HL-60 (cell line): ENCODE measurements at regions not wholly inside any gene's neighbourhood (a gene's known extent, or its start where the extent isn't known, plus 50 kb on each side); places are given as distances from the start of the nearest gene placed in this dataset.

Experiments
- DNase-seq, 2 experiments: peaks; one replicate each; pipeline ENCODE4 v3.0.0-alpha.2; 2010 to 2020; ENCODE audit warnings: low read depth in 1 of 2, low spot score in 1 of 2
- H3K27ac ChIP-seq: fragments of 250-450 bp; sonication (Bioruptor Pico); replicated peaks from 2 replicates; pipeline ENCODE4 v1.5.1; 2020; ENCODE audit warnings: mild to moderate bottlenecking, moderate library complexity
- H3K27me3 ChIP-seq: fragments of 250-450 bp; sonication (Bioruptor Pico); 2 replicates; pipeline ENCODE4 v1.5.1; 2021; ENCODE audit warnings: mild to moderate bottlenecking, moderate library complexity; ENCODE audit not compliant: insufficient read depth, poor library complexity, severe bottlenecking
- H3K4me3 ChIP-seq: replicated peaks from 2 replicates; pipeline ENCODE4 v1.5.1; 2011; ENCODE audit warnings: mild to moderate bottlenecking, control low read depth, low read length; ENCODE audit not compliant: insufficient read depth
- GABPA ChIP-seq: IDR thresholded peaks from 2 replicates; pipeline ENCODE4 v1.6.1; 2012; ENCODE audit warnings: low read depth
- POLR2AphosphoS5 ChIP-seq: IDR thresholded peaks from 2 replicates; pipeline ENCODE4 v1.6.1; 2012; ENCODE audit warnings: low read depth
- SPI1 ChIP-seq: IDR thresholded peaks from 2 replicates; pipeline ENCODE4 v1.6.1; 2012; ENCODE audit warnings: low read depth, mild to moderate bottlenecking, borderline replicate concordance
- TF ChIP-seq, protein P1 (sequence below): IDR thresholded peaks from one replicate; pipeline ENCODE4 v1.5.1; 2011; ENCODE audit warnings: low read length, control low read depth, inconsistent platforms; ENCODE audit not compliant: insufficient read depth
- TF ChIP-seq, protein P2 (sequence below): IDR thresholded peaks from 2 replicates; pipeline ENCODE4 v1.6.1; 2012; ENCODE audit warnings: low read depth; ENCODE audit not compliant: insufficient replicate concordance

DNA sequence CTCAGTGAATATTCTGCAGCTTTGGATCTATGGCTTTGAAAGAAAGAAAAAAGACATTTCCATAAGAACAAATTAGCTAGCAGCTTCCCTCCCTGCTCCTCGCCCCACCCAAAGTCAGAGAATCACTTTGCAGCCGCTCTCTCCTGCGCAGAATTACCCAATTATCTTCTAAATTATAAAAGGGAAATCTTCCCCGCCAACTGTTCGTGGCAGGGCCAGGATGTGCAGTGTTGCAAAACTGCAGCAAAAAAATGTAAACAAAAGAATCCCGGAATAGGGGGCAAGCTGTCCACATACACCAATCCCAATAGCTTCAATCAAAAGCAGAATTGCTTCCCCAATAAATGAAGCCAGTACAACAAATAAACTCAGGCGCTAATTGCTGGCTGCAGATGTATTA is 510.6 kb downstream of the RBFOX1 start:
- TF ChIP-seq GABPA (no peak), SPI1 (no peak), POLR2AphosphoS5 (no peak)
- TF ChIP-seq, protein P1, sequence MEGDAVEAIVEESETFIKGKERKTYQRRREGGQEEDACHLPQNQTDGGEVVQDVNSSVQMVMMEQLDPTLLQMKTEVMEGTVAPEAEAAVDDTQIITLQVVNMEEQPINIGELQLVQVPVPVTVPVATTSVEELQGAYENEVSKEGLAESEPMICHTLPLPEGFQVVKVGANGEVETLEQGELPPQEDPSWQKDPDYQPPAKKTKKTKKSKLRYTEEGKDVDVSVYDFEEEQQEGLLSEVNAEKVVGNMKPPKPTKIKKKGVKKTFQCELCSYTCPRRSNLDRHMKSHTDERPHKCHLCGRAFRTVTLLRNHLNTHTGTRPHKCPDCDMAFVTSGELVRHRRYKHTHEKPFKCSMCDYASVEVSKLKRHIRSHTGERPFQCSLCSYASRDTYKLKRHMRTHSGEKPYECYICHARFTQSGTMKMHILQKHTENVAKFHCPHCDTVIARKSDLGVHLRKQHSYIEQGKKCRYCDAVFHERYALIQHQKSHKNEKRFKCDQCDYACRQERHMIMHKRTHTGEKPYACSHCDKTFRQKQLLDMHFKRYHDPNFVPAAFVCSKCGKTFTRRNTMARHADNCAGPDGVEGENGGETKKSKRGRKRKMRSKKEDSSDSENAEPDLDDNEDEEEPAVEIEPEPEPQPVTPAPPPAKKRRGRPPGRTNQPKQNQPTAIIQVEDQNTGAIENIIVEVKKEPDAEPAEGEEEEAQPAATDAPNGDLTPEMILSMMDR = no peak
- TF ChIP-seq, protein P2, sequence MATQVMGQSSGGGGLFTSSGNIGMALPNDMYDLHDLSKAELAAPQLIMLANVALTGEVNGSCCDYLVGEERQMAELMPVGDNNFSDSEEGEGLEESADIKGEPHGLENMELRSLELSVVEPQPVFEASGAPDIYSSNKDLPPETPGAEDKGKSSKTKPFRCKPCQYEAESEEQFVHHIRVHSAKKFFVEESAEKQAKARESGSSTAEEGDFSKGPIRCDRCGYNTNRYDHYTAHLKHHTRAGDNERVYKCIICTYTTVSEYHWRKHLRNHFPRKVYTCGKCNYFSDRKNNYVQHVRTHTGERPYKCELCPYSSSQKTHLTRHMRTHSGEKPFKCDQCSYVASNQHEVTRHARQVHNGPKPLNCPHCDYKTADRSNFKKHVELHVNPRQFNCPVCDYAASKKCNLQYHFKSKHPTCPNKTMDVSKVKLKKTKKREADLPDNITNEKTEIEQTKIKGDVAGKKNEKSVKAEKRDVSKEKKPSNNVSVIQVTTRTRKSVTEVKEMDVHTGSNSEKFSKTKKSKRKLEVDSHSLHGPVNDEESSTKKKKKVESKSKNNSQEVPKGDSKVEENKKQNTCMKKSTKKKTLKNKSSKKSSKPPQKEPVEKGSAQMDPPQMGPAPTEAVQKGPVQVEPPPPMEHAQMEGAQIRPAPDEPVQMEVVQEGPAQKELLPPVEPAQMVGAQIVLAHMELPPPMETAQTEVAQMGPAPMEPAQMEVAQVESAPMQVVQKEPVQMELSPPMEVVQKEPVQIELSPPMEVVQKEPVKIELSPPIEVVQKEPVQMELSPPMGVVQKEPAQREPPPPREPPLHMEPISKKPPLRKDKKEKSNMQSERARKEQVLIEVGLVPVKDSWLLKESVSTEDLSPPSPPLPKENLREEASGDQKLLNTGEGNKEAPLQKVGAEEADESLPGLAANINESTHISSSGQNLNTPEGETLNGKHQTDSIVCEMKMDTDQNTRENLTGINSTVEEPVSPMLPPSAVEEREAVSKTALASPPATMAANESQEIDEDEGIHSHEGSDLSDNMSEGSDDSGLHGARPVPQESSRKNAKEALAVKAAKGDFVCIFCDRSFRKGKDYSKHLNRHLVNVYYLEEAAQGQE = no peak
- no peak for DNase-seq
- Histone ChIP-seq H3K4me3 (no peak overlapping the region), H3K27ac (no peak overlapping the region), H3K27me3 (no peaks in the 10 kb centered on the region)

DNA sequence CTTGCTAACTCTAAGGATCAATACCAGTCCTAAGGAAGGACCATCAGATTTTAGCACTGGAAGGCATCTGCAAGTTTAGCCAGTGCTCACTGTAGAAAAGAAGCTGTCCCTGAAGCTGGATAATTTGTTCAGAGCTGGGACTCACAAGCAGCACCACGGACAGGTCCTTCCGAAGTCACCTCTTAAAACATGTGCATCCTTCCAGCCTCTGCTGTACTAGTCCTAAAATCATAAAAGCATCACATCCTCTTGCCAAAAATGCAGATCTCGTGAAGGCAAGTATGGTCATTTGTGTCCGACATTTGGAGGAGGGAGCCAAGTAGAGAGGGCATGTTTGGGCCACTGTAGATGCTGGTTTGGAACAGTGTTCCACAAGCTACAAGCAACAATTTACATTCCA is 506.9 kb downstream of the RBFOX1 start:
- no peak for DNase-seq
- TF ChIP-seq, protein P2 = peak; percentile 91
- TF ChIP-seq POLR2AphosphoS5 (no peak), SPI1 (no peak), GABPA (no peak)
- TF ChIP-seq, protein P1 = no peak
- H3K4me3 ChIP-seq = no peak overlapping the region
- no peaks in the 10 kb centered on the region for H3K27me3 ChIP-seq
- H3K27ac ChIP-seq = no peak overlapping the region

DNA sequence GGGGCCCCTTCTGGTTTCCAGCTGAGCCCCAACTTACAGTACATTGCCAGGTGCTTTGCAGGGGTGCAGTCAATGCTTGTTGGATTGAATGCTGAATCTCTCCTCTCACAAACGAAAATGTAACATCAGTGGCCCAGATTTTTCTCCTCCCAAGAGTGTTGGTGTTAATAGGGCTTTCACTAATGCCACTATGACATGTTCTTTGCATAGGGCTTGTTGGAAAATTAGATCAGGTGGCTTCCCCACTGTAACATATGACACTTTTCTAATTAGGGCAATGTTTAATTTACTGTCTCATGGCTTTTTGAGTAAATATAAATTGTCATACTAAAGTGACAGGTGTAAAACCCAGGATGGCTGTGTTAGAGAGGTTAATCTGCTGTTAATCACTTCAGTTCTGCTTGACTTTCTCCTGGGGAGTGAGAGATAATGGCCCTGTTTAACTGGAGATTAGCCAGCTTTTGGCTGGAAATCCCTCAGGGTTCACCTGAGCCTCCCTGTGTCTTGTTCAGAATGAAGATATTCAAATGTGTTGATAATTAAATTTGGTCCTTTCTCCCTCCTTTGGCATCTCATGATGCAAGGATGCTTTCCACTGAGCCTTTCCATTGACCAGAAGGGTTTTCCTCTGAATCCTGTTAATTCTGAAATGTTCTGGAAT is 502.3 kb downstream of the RBFOX1 start:
- no peak for DNase-seq
- TF ChIP-seq SPI1 = no peak
- no peak for TF ChIP-seq GABPA
- TF ChIP-seq, protein P1 = no peak
- TF ChIP-seq POLR2AphosphoS5 = no peak
- TF ChIP-seq, protein P2 = no peak
- H3K27me3 ChIP-seq = no peaks in the 10 kb centered on the region
- H3K27ac ChIP-seq = no peak overlapping the region
- H3K4me3 ChIP-seq = no peak overlapping the region
